ENCODE measurements at regions not wholly inside any gene's neighbourhood (a gene's known extent, or its start where the extent isn't known, plus 50 kb on each side); places are given as distances from the start of the nearest gene placed in this dataset.

DNA sequence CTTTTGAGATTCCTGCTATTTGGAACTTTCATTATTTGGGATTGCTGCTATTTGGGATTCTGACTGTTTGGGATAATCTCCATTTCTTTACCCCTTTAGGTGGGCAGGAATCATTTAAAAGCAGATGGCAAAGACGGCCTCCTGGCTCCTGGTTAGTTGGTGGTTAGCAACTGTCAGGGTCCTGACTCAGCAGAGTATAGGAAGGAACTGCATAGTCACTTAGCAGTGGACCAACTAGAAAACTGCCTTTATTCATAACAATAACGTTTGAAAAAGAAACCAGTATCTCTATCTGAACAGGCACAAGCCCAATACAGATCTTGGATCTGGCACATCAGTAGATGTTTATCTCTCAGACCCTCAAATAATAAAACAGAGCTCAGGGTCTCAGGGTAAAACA is 469.7 kb upstream of the FGF16 start:
- intact Hi-C loops (cut with DNase I): no loop called here
- Histone ChIP-seq H3K27ac (no peak overlapping the region), H3K36me3 (no peaks in the 10 kb centered on the region), H3K4me1 (no peaks in the 10 kb centered on the region), H3K27me3 (peaks cover 0 to 3% (median 0%) of the 10 kb centered on the region in 4 donors), H3K9me3 (no peaks in the 10 kb centered on the region), H3K4me3 (no peak overlapping the region)
- DNase-seq: no peak
- FAIRE-seq: no peak
- no peak for ATAC-seq
- WGBS, 2 donors: 34% methylated on average over 2 of the region's 2 CpGs
- TF ChIP-seq, protein P1, sequence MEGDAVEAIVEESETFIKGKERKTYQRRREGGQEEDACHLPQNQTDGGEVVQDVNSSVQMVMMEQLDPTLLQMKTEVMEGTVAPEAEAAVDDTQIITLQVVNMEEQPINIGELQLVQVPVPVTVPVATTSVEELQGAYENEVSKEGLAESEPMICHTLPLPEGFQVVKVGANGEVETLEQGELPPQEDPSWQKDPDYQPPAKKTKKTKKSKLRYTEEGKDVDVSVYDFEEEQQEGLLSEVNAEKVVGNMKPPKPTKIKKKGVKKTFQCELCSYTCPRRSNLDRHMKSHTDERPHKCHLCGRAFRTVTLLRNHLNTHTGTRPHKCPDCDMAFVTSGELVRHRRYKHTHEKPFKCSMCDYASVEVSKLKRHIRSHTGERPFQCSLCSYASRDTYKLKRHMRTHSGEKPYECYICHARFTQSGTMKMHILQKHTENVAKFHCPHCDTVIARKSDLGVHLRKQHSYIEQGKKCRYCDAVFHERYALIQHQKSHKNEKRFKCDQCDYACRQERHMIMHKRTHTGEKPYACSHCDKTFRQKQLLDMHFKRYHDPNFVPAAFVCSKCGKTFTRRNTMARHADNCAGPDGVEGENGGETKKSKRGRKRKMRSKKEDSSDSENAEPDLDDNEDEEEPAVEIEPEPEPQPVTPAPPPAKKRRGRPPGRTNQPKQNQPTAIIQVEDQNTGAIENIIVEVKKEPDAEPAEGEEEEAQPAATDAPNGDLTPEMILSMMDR (IDR thresholded peaks at IDR 0.05): no peak

DNA sequence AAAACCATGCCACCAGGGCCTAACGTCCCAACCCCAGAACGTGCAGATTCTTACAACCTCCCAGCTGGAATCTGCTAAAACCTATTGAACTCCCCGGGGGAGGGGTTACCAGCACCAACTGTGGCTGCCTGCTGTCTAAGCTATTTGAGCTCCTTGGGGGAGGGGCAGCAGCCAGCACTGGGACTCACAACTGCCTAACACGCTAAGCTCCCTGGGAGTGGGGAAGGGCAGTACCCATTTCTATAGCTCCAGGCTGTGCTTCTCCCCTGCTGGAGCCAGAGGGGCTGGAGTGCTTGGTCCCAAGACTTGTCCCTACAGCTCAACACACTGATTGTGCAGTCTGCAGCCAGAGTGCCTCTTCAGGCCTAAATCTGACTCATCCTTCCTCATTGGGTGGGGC is 459.8 kb upstream of the FGF16 start:
- Histone ChIP-seq H3K9me3 (no peaks in the 10 kb centered on the region), H3K36me3 (no peaks in the 10 kb centered on the region), H3K4me1 (no peaks in the 10 kb centered on the region), H3K27me3 (peaks cover 0 to 5% (median 0%) of the 10 kb centered on the region in 4 donors), H3K4me3 (no peak overlapping the region), H3K27ac (no peak overlapping the region)
- no peak for ATAC-seq
- intact Hi-C loops (cut with DNase I): no loop called here
- no peak for DNase-seq
- no peak for FAIRE-seq
- 23 to 43% methylated on average over 4 of the region's 4 CpGs for WGBS, 2 donors
- TF ChIP-seq, protein P1 (IDR thresholded peaks at IDR 0.05): no peak

DNA sequence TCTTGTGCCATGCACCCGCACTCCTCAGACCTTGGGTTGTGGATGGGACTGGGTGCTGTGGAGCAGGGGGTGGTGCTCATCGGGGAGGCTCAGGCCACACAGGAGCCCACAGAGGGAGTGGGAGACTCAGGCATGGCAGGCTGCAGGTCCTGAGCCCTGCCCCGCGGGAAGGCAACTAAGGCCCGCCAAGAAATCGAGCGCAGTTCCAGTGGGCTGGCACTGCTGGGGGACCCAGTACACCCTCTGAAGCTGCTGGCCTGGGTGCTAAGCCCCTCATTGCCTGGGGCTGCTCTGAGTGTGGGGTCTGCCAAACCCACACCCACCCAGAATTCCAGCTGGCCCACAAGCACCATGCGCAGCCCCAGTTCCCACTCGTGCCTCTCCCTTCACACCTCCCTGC is 450.5 kb upstream of the FGF16 start:
- FAIRE-seq (no peak), DNase-seq (no peak), ATAC-seq (no peak)
- intact Hi-C loops (cut with DNase I): no loop called here
- Histone ChIP-seq H3K4me3 (no peak overlapping the region), H3K27ac (no peak overlapping the region), H3K9me3 (no peaks in the 10 kb centered on the region), H3K36me3 (no peaks in the 10 kb centered on the region), H3K27me3 (no peaks in the 10 kb centered on the region), H3K4me1 (no peaks in the 10 kb centered on the region)
- 83 to 85% methylated on average over 7 to 9 of the region's 9 CpGs for WGBS, 2 donors
- TF ChIP-seq, protein P1 (IDR thresholded peaks at IDR 0.05): no peak

DNA sequence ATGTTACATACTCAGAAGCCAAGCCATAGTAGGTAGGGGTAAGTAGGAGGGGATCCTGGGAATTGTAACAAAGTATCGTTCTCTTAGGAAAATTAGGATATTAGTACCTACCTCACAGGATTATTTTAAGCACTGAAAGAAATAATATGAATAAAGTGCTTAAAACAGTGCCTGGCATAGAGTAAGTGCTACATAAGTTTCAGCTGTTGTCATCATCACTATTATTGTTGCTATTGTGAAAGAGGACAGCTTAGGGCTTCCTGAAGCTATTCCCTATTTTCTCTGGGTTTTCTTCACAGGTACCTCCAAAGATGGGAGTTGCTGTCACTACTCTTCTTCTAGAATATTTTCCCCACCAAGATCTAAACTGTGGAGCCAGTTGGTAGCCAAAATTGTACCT is 443.7 kb upstream of the FGF16 start:
- Histone ChIP-seq H3K9me3 (no peaks in the 10 kb centered on the region), H3K27ac (no peak overlapping the region), H3K27me3 (peaks cover 0 to 11% (median 0%) of the 10 kb centered on the region in 4 donors), H3K36me3 (no peaks in the 10 kb centered on the region), H3K4me3 (no peak overlapping the region), H3K4me1 (no peaks in the 10 kb centered on the region)
- DNase-seq (no peak), FAIRE-seq (no peak), ATAC-seq (no peak)
- TF ChIP-seq, protein P1 (IDR thresholded peaks at IDR 0.05): no peak
- intact Hi-C loops (cut with DNase I): no loop called here
- 37 to 46% methylated on average over 1 of the region's 1 CpG for WGBS, 2 donors

DNA sequence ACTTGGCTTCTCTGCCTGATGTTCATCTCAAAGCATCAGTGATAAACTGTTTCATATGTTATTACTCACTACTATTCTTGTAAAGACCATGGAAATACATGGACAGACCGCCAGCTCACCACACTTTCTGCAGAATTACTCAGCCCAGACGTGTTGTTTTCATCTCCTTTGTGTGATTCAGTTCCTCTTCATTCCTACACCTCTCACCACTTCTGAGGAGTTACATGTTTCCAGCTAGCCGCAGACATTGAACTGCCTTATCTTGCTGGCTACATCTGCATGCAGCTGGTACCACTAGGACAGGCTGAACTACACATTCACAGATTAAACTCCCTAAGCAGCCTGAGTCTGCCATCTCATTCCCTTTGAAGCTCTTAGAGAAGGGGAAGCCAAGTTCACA is 443.2 kb upstream of the FGF16 start:
- Histone ChIP-seq H3K27me3 (peaks cover 0 to 15% (median 2%) of the 10 kb centered on the region in 4 donors), H3K36me3 (no peaks in the 10 kb centered on the region), H3K4me1 (no peaks in the 10 kb centered on the region), H3K9me3 (no peaks in the 10 kb centered on the region), H3K27ac (no peak overlapping the region), H3K4me3 (no peak overlapping the region)
- FAIRE-seq: no peak
- intact Hi-C loops (cut with DNase I): no loop called here
- no peak for DNase-seq
- TF ChIP-seq, protein P1 (IDR thresholded peaks at IDR 0.05): no peak
- WGBS, 2 donors: 37 to 41% methylated on average over 3 of the region's 3 CpGs
- ATAC-seq: no peak

All from pancreas (tissue), 10 donors.